ENCODE measurements at regions not wholly inside any gene's neighbourhood (a gene's known extent, or its start where the extent isn't known, plus 50 kb on each side); places are given as distances from the start of the nearest gene placed in this dataset.
A peak's percentile ranks its signal among the peaks of the same experiment; 100 is the strongest.

DNA sequence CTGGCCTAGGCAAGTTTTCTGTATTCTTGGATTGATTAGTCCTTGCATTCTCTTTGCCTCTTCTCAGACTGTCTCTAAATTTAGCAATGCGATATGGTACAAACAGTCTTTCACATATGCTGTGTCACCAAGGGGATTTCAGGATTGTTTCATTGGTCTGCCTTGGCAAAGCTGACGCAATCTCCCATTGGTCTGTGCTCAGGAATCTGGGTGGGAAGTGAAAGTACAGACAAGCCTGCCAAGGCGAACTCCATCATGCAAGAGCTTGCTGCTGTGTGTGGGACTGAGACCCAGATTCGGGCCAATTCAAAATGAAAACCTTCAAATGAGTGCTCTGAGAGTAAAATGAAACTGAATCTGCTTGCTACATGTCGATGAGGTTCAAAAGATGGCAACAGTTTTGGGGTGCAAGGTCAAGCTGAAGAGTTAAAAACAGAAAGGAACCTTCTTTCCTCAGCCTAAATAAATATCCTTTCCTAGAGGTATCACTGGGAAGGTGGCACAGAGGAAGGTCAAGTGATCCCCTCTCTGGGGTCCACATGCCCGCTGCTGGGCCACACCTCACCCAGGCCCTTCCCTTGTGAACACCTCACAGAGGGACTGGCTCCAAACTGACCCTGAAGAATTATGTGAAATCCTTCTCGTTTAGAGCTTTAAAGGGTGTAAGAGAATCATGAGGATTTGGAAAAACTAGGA is 198.8 kb upstream of the PREP start:
- no peak overlapping the region for H3K4me3 ChIP-seq (ENCODE audit: low read depth, low read length)
- TF ChIP-seq POLR2A (IDR thresholded peaks at IDR 0.05; ENCODE audit: extremely low read depth, insufficient read length): no peak
- no peak for TF ChIP-seq MYC (IDR thresholded peaks at IDR 0.05; ENCODE audit: low read depth, low read length)
- TF ChIP-seq, protein P1, sequence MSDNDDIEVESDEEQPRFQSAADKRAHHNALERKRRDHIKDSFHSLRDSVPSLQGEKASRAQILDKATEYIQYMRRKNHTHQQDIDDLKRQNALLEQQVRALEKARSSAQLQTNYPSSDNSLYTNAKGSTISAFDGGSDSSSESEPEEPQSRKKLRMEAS (IDR thresholded peaks at IDR 0.05; ENCODE audit: low read depth, low read length): no peak
- no peak for TF ChIP-seq CTCF (IDR thresholded peaks at IDR 0.05; ENCODE audit: low read depth, low read length)
- DNase-seq (ENCODE audit: low read depth): peak; percentile 60

- no peak overlapping the region for H3K4me3 ChIP-seq (ENCODE audit: low read depth, low read length)
- TF ChIP-seq, protein P1 (IDR thresholded peaks at IDR 0.05; ENCODE audit: low read depth, low read length): no peak
- no peak for TF ChIP-seq MYC (IDR thresholded peaks at IDR 0.05; ENCODE audit: low read depth, low read length)
- TF ChIP-seq POLR2A (IDR thresholded peaks at IDR 0.05; ENCODE audit: extremely low read depth, insufficient read length): no peak
- TF ChIP-seq CTCF (IDR thresholded peaks at IDR 0.05; ENCODE audit: low read depth, low read length): no peak
- DNase-seq (ENCODE audit: low read depth): no peak
Measured at GRCh38 chr6:105600336-105601260, 197.7 kb upstream of the PREP start.

- no peak for DNase-seq (ENCODE audit: low read depth)
- no peak overlapping the region for H3K4me3 ChIP-seq (ENCODE audit: low read depth, low read length)
- TF ChIP-seq CTCF (IDR thresholded peaks at IDR 0.05; ENCODE audit: low read depth, low read length) (no peak), POLR2A (IDR thresholded peaks at IDR 0.05; ENCODE audit: extremely low read depth, insufficient read length) (no peak), MYC (IDR thresholded peaks at IDR 0.05; ENCODE audit: low read depth, low read length) (no peak)
- TF ChIP-seq, protein P1 (IDR thresholded peaks at IDR 0.05; ENCODE audit: low read depth, low read length): no peak
Measured at GRCh38 chr6:105598264-105598663, 195.4 kb upstream of the PREP start.

- DNase-seq (ENCODE audit: low read depth): no peak
- TF ChIP-seq, protein P1 (IDR thresholded peaks at IDR 0.05; ENCODE audit: low read depth, low read length): no peak
- TF ChIP-seq POLR2A (IDR thresholded peaks at IDR 0.05; ENCODE audit: extremely low read depth, insufficient read length) (no peak), MYC (IDR thresholded peaks at IDR 0.05; ENCODE audit: low read depth, low read length) (no peak), CTCF (IDR thresholded peaks at IDR 0.05; ENCODE audit: low read depth, low read length) (no peak)
- no peak overlapping the region for H3K4me3 ChIP-seq (ENCODE audit: low read depth, low read length)
Measured at GRCh38 chr6:105596284-105596755, 193.4 kb upstream of the PREP start.

DNA sequence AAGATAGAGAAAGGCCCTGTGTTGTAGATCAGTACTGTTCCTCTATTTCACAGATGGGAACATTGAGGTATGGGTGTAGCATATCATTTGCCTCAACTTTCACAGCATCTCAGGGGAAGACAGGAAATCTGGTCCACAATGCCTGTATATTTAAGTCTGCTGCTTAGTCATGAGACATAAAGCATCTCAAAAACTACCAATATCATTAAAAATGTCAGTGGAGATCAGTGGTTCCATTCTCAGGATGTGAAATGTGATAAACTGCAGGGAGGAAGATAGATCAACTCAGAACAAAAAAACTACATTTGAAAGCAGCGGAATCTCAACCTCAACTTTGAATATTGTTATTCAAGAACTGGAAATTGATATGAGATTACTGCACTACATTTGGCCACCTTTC is 192.9 kb upstream of the PREP start:
- DNase-seq (ENCODE audit: low read depth): no peak
- no peak overlapping the region for H3K4me3 ChIP-seq (ENCODE audit: low read depth, low read length)
- TF ChIP-seq MYC (IDR thresholded peaks at IDR 0.05; ENCODE audit: low read depth, low read length) (no peak), CTCF (IDR thresholded peaks at IDR 0.05; ENCODE audit: low read depth, low read length) (no peak), POLR2A (IDR thresholded peaks at IDR 0.05; ENCODE audit: extremely low read depth, insufficient read length) (no peak)
- TF ChIP-seq, protein P1 (IDR thresholded peaks at IDR 0.05; ENCODE audit: low read depth, low read length): no peak
